ENCODE measurements at regions not wholly inside any gene's neighbourhood (a gene's known extent, or its start where the extent isn't known, plus 50 kb on each side); places are given as distances from the start of the nearest gene placed in this dataset.

DNA sequence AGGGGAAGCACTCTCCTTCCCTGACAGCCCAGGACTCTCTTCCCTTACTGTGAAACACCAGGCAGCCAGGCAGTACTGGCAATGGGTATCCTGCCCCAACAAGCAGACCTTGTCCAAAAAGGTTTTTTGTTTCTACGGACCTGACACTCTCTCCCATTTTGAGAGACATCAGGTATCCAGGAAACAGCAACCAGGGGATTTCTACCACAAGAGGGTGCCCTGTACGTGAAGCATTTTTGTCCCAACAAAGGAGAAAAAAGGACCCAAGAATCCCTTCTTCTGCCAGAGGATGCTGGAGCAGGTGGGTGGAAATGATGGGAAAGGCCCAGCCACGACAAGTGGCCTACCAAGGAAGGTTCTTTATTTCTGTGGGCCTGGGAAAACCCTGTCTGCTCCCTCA is 65.7 kb upstream of the FGF13 start:
- TF ChIP-seq CREB1 (CRISPR knock-in tag; IDR thresholded peaks at IDR 0.05; ENCODE audit: low read depth), result no peak
- TF ChIP-seq, protein P1, sequence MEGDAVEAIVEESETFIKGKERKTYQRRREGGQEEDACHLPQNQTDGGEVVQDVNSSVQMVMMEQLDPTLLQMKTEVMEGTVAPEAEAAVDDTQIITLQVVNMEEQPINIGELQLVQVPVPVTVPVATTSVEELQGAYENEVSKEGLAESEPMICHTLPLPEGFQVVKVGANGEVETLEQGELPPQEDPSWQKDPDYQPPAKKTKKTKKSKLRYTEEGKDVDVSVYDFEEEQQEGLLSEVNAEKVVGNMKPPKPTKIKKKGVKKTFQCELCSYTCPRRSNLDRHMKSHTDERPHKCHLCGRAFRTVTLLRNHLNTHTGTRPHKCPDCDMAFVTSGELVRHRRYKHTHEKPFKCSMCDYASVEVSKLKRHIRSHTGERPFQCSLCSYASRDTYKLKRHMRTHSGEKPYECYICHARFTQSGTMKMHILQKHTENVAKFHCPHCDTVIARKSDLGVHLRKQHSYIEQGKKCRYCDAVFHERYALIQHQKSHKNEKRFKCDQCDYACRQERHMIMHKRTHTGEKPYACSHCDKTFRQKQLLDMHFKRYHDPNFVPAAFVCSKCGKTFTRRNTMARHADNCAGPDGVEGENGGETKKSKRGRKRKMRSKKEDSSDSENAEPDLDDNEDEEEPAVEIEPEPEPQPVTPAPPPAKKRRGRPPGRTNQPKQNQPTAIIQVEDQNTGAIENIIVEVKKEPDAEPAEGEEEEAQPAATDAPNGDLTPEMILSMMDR (conservative IDR thresholded peaks at IDR 0.05; ENCODE audit: low read depth in 2 of 2), result peak; percentile 44 to 55
- TF ChIP-seq EZH2phosphoT487 (IDR thresholded peaks at IDR 0.05; ENCODE audit: unreplicated experiment), result no peak
- no peak for TF ChIP-seq EZH2 (IDR thresholded peaks at IDR 0.05; ENCODE audit: low read depth, unreplicated experiment)
